GM12878 (cell line): ENCODE measurements at regions not wholly inside any gene's neighbourhood (a gene's known extent, or its start where the extent isn't known, plus 50 kb on each side); places are given as distances from the start of the nearest gene placed in this dataset.

ENCODE experiments used
- ATAC-seq: fragments of 200-7000 bp; cut with Tn5 transposase; 3 replicates; pipeline ENCODE4 v1.9.1; 2020; ENCODE audit warnings: mild to moderate bottlenecking, moderate library complexity
- BruUV-seq: library from RNA; stranded (reverse); fragments of 400-500 nt; replicated peaks from 2 replicates; lab custom pipeline; 2021; lab: Mats Ljungman, UMichigan
- CTCF ChIA-PET: fragments of 300-600 bp; sonication (Branson Sonifier 250); formaldehyde crosslinking; extraction: SDS; loops from one replicate; lab custom pipeline; 2021; ENCODE audit warnings: inconsistent platforms; lab: Yijun Ruan, JAX
- POLR2A ChIA-PET: fragments of 350-600 bp; formaldehyde crosslinking; extraction: SDS; loops from one replicate; lab custom pipeline; 2021; ENCODE audit warnings: inconsistent platforms; lab: Charles Lee
- RAD21 ChIA-PET: fragments of 300-600 bp; sonication (Branson Sonifier 250); formaldehyde crosslinking; loops from one replicate; lab custom pipeline; 2023; ENCODE audit warnings: antibody characterized with exemption; ENCODE audit not compliant: unreplicated experiment; lab: Charles Lee
- SMC1A ChIA-PET: fragments of 300-600 bp; sonication (Branson Sonifier 250); formaldehyde crosslinking; loops from one replicate; lab custom pipeline; 2023; ENCODE audit not compliant: unreplicated experiment, uncharacterized antibody; lab: Charles Lee
- DNase-seq: peaks from one replicate; pipeline ENCODE4 v3.0.0-alpha.2; 2011; ENCODE audit warnings: low read depth, low spot score
- FAIRE-seq: peaks from 3 replicates; lab custom pipeline; 2011; peaks lifted over from hg19 to GRCh38; lab: Jason Lieb, UNC
- H2AFZ ChIP-seq: 2 replicates; pipeline ENCODE4 v1.6.0; 2011; ENCODE audit warnings: low read depth, low read length, control low read depth; ENCODE audit not compliant: control insufficient read depth
- H3K27ac ChIP-seq: 2 replicates; pipeline ENCODE4 v1.5.1; 2011; ENCODE audit warnings: control low read depth; ENCODE audit not compliant: control insufficient read depth, insufficient read depth
- H3K27me3 ChIP-seq, 2 experiments: replicated peaks in 1 of 2; 2 replicates each; pipeline versions ENCODE4 v1.6.0 to v1.6.1; 2011; ENCODE audit warnings: low read length in 1 of 2; ENCODE audit not compliant: control insufficient read depth in 2 of 2, insufficient read depth in 2 of 2
- H3K36me3 ChIP-seq, 2 experiments: 2 replicates each; pipeline ENCODE4 v1.5.1; 2011; ENCODE audit warnings: low read length in 1 of 2; ENCODE audit not compliant: control insufficient read depth in 2 of 2, insufficient read depth in 2 of 2
- H3K4me1 ChIP-seq: 2 replicates; pipeline ENCODE4 v1.6.1; 2011; ENCODE audit warnings: mild to moderate bottlenecking, low read length, moderate library complexity, mixed read lengths; ENCODE audit not compliant: control insufficient read depth, insufficient read depth
- H3K4me2 ChIP-seq: 2 replicates; pipeline ENCODE4 v1.6.0; 2011; ENCODE audit warnings: control low read depth; ENCODE audit not compliant: control insufficient read depth, insufficient read depth
- H3K4me3 ChIP-seq: fragments of 200-600 bp; sonication (generic); 2 replicates; pipeline ENCODE4 v1.5.1; 2016
- H3K79me2 ChIP-seq: 2 replicates; pipeline ENCODE4 v1.6.0; 2011; ENCODE audit warnings: low read length; ENCODE audit not compliant: control insufficient read depth, insufficient read depth
- H3K9ac ChIP-seq: 2 replicates; pipeline ENCODE4 v1.8.0; 2011; ENCODE audit warnings: low read length, control low read depth, mixed read lengths; ENCODE audit not compliant: control insufficient read depth, insufficient read depth
- H3K9me3 ChIP-seq: replicated peaks from 3 replicates; pipeline ENCODE4 v1.5.1; 2011; ENCODE audit warnings: mild to moderate bottlenecking, low read length; ENCODE audit not compliant: control insufficient read depth, insufficient read depth
- H4K20me1 ChIP-seq: 2 replicates; pipeline ENCODE4 v1.6.0; 2011; ENCODE audit not compliant: control insufficient read depth, insufficient read depth
- CBX3 ChIP-seq: fragments of 200-600 bp; sonication (generic); IDR thresholded peaks from 2 replicates; pipeline ENCODE4 v1.6.1; 2016; ENCODE audit warnings: low read depth, borderline replicate concordance
- CREM ChIP-seq: IDR thresholded peaks from 2 replicates; pipeline ENCODE4 v1.6.1; 2014; ENCODE audit warnings: antibody characterized with exemption, low read depth
- DPF2 ChIP-seq: fragments of 450-650 bp; IDR thresholded peaks from 2 replicates; pipeline ENCODE4 v1.6.1; 2017; ENCODE audit warnings: mild to moderate bottlenecking
- E2F4 ChIP-seq: IDR thresholded peaks from 2 replicates; pipeline ENCODE4 v1.6.1; 2012; ENCODE audit warnings: low read depth, low read length, improper control_type of control experiment
- EGR1 ChIP-seq, 2 experiments: IDR thresholded peaks; 1 replicate in 1 of 2; 2 replicates in 1 of 2; pipeline ENCODE4 v1.6.1; 2011 to 2012; ENCODE audit warnings: low read depth in 2 of 2, low read length in 2 of 2, borderline replicate concordance in 1 of 2, mild to moderate bottlenecking in 1 of 2, moderate library complexity in 1 of 2
- GATAD2B ChIP-seq: fragments of 450-650 bp; conservative IDR thresholded peaks from 2 replicates; pipeline ENCODE4 v1.6.1; 2017; ENCODE audit warnings: low read depth, mild to moderate bottlenecking, moderate library complexity
- HDGF ChIP-seq: fragments of 450-650 bp; IDR thresholded peaks from 2 replicates; pipeline ENCODE4 v1.6.1; 2016; ENCODE audit warnings: antibody characterized with exemption
- MLLT1 ChIP-seq: fragments of 450-650 bp; IDR thresholded peaks from 2 replicates; pipeline ENCODE4 v1.6.1; 2016; ENCODE audit warnings: mild to moderate bottlenecking
- NR2F1 ChIP-seq: fragments of 450-650 bp; conservative IDR thresholded peaks from 2 replicates; pipeline ENCODE4 v1.6.1; 2017; ENCODE audit warnings: mild to moderate bottlenecking
- POLR2AphosphoS5 ChIP-seq: IDR thresholded peaks from 2 replicates; pipeline ENCODE4 v1.6.1; 2011; ENCODE audit warnings: mild to moderate bottlenecking, low read length, inconsistent platforms
- RAD51 ChIP-seq: fragments of 450-650 bp; IDR thresholded peaks from 2 replicates; pipeline ENCODE4 v1.6.1; 2016; ENCODE audit warnings: moderate library complexity, mild to moderate bottlenecking, inconsistent platforms
- WRNIP1 ChIP-seq: IDR thresholded peaks from 2 replicates; pipeline ENCODE4 v1.6.1; 2011; ENCODE audit warnings: low read depth, low read length, improper control_type of control experiment, borderline replicate concordance
- WGBS: methylation state at CpG from one replicate; pipeline ENCODE4 v1.1.6; 2016; ENCODE audit warnings: low lambda C conversion rate; ENCODE audit not compliant: insufficient replicate concordance, insufficient coverage; ENCODE audit errors: missing lambda C conversion rate; 5-methylcytosine and 5-hydroxymethylcytosine counted together
- in situ Hi-C: fragments of 300-500 bp; cut with MboI; formaldehyde crosslinking; loops from 9 replicates; pipeline ENCODE4 v1.14.3; 2018; ENCODE audit warnings: mixed read lengths
- intact Hi-C: fragments of 100-400 bp; cut with micrococcal nuclease; formaldehyde crosslinking; loops from one replicate; pipeline ENCODE4 v1.14.2; 2022; ENCODE audit not compliant: unreplicated experiment
- TF ChIP-seq, protein P1 (sequence below): fragments of 450-650 bp; IDR thresholded peaks from 2 replicates; pipeline ENCODE4 v1.6.1; 2014; ENCODE audit warnings: mild to moderate bottlenecking

- no peak for TF ChIP-seq MLLT1
- TF ChIP-seq GATAD2B, result no peak
- no peak for TF ChIP-seq RAD51
- TF ChIP-seq EGR1 (IDR thresholded peaks at IDR 0.05; ENCODE audit: borderline replicate concordance in 1 of 2, low read depth in 2 of 2, low read length in 2 of 2), result no peak
- no peak for TF ChIP-seq HDGF
- TF ChIP-seq CBX3, result no peak
- TF ChIP-seq, protein P1, sequence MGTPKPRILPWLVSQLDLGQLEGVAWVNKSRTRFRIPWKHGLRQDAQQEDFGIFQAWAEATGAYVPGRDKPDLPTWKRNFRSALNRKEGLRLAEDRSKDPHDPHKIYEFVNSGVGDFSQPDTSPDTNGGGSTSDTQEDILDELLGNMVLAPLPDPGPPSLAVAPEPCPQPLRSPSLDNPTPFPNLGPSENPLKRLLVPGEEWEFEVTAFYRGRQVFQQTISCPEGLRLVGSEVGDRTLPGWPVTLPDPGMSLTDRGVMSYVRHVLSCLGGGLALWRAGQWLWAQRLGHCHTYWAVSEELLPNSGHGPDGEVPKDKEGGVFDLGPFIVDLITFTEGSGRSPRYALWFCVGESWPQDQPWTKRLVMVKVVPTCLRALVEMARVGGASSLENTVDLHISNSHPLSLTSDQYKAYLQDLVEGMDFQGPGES, result no peak
- TF ChIP-seq CREM, result no peak
These were observed 152.7 kb downstream of the RHOU start (continued) for GRCh38 chr1:228887960-228888359.

DNA sequence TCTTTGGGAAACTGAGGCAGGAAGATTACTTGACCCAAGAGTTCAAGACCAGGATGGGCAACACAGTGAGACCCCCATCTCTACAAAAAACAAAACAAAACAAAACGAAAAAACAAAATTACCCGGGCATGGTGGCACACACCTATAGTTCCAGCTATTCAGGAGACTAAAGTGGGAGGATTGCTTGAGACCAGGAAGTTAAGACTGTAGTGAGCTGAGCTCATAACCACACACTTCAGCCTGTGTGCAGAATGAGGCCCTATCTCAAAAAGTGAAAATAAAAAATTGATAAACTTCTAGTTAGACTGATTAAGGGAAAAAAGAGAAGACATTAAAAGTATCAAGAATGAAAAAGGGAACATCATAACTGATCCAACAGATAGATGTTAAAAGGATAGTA, 154.0 kb downstream of the RHOU start:
- RAD21 ChIA-PET, result no interaction called here
- Histone ChIP-seq H2AFZ (no peak overlapping the region), H3K4me3 (no peak overlapping the region), H3K4me2 (no peak overlapping the region), H4K20me1 (no peaks in the 10 kb centered on the region), H3K9me3 (no peaks in the 10 kb centered on the region; the same call in 2 of the 3 replicates), H3K27ac (no peak overlapping the region), H3K4me1 (no peaks in the 10 kb centered on the region), H3K79me2 (no peaks in the 10 kb centered on the region), H3K36me3 (no peaks in the 10 kb centered on the region), H3K27me3 (no peaks in the 10 kb centered on the region), H3K9ac (no peak overlapping the region)
- FAIRE-seq (no peak), DNase-seq (no peak), ATAC-seq (no peak)
- CTCF ChIA-PET, result no interaction called here
- SMC1A ChIA-PET, result interaction anchor here (0.6 to 1.4 kb wide), 2 partner anchors 9 to 10 kb away, joined by 3 read pairs; no protein-coding TSS in a partner anchor
- TF ChIP-seq POLR2AphosphoS5 (no peak), NR2F1 (no peak), DPF2 (no peak), E2F4 (no peak), CREM (no peak), WRNIP1 (no peak)
- in situ Hi-C loops (no loop called here), intact Hi-C loops (no loop called here)
- BruUV-seq, result no TSS peak
- WGBS, result 10% methylated on average over 2 of the region's 2 CpGs
- POLR2A ChIA-PET, result no interaction called here
